Uterus (tissue), 3 donors: ENCODE measurements at regions not wholly inside any gene's neighbourhood (a gene's known extent, or its start where the extent isn't known, plus 50 kb on each side); places are given as distances from the start of the nearest gene placed in this dataset.
"Not testable (repeated sequence)": the region's sequence is repeated elsewhere in the genome, so short reads cannot be mapped to it uniquely, and the experiment has no call there.

ENCODE experiments used
- DNase-seq, 2 donors: peaks; one replicate each; pipeline ENCODE4 v3.0.0-alpha.2; 2019 to 2020
- H3K27ac ChIP-seq, 2 donors: fragments of 200-600 bp; sonication (generic); 1 replicate in 1 of 2; 2 replicates in 1 of 2; pipeline ENCODE4 v1.5.1; 2016 to 2018
- H3K27me3 ChIP-seq, 2 donors: fragments of 200-600 bp; sonication (generic); one replicate each; pipeline ENCODE4 v1.5.1; 2018 to 2019; ENCODE audit warnings: control low read depth in 1 of 2
- H3K36me3 ChIP-seq, 2 donors: fragments of 200-600 bp; sonication (generic); one replicate each; pipeline ENCODE4 v1.5.1; 2019; ENCODE audit warnings: control low read depth in 1 of 2
- H3K4me1 ChIP-seq, 2 donors: fragments of 200-600 bp; sonication (generic); one replicate each; pipeline ENCODE4 v1.5.1; 2018 to 2019; ENCODE audit warnings: control low read depth in 1 of 2
- H3K4me3 ChIP-seq, 2 donors: fragments of 200-600 bp; sonication (generic); 1 replicate in 1 of 2; 2 replicates in 1 of 2; pipeline ENCODE4 v1.5.1; 2018 to 2019; ENCODE audit warnings: mild to moderate bottlenecking in 1 of 2
- H3K9me3 ChIP-seq, 2 donors: fragments of 200-600 bp; sonication (generic); one replicate each; pipeline ENCODE4 v1.5.1; 2019; ENCODE audit warnings: control low read depth in 1 of 2
- CTCF ChIP-seq, 4 experiments: fragments of 200-600 bp in 2 of 4; fragments of 450-650 bp in 2 of 4; sonication (generic) in 2 of 4; IDR thresholded peaks; one replicate each; pipeline ENCODE4 v1.5.1; 2016 to 2019; ENCODE audit warnings: antibody characterized with exemption in 4 of 4, mild to moderate bottlenecking in 2 of 4, moderate library complexity in 1 of 4
- POLR2A ChIP-seq, 2 donors: fragments of 450-650 bp; IDR thresholded peaks; one replicate each; pipeline ENCODE4 v1.6.1; 2016; ENCODE audit warnings: antibody characterized with exemption in 2 of 2, mild to moderate bottlenecking in 1 of 2, moderate library complexity in 1 of 2
- intact Hi-C: fragments of 100-400 bp; cut with DNase I; formaldehyde crosslinking; loops from one replicate; pipeline ENCODE4 v1.15.1; 2023; ENCODE audit warnings: low total_unique reads
- donor health status: DM: yes; HTN: yes; CAD: no.

- H3K27me3 ChIP-seq, DNase-seq, intact Hi-C loops: not testable (repeated sequence)
Measured at GRCh38 chrX:40788698-40789097, 53.4 kb upstream of the MED14 start.

GRCh38 chrX:40792433-40792832 lies 57.1 kb upstream of the MED14 start:
- Histone ChIP-seq H3K27ac (no peak overlapping the region), H3K36me3 (no peaks in the 10 kb centered on the region), H3K4me3 (no peak overlapping the region), H3K4me1 (no peaks in the 10 kb centered on the region), H3K9me3 (no peaks in the 10 kb centered on the region), H3K27me3 (no peaks in the 10 kb centered on the region)
- no peak for DNase-seq
- intact Hi-C loops: loop anchor here (10.0 kb wide), 1 partner anchor 138 kb away; no protein-coding TSS in a partner anchor
- TF ChIP-seq CTCF (IDR thresholded peaks at IDR 0.05) (no peak), POLR2A (IDR thresholded peaks at IDR 0.05) (no peak)

More at GRCh38 chrX:40788698-40789097, 53.4 kb upstream of the MED14 start:
- H3K9me3 ChIP-seq, H3K4me3 ChIP-seq, H3K27ac ChIP-seq, H3K4me1 ChIP-seq, H3K36me3 ChIP-seq: not testable (repeated sequence)

- not testable (repeated sequence) for H3K4me1 ChIP-seq, H3K4me3 ChIP-seq, H3K36me3 ChIP-seq, H3K27me3 ChIP-seq, DNase-seq, H3K9me3 ChIP-seq, H3K27ac ChIP-seq
- intact Hi-C loops: loop anchor here (10.0 kb wide), 1 partner anchor 140 kb away; no protein-coding TSS in a partner anchor
Measured at GRCh38 chrX:40794829-40795130, 59.4 kb upstream of the MED14 start.

GRCh38 chrX:40799745-40800144 lies 64.4 kb upstream of the MED14 start:
- H3K4me1 ChIP-seq, H3K9me3 ChIP-seq, H3K36me3 ChIP-seq, H3K4me3 ChIP-seq, H3K27ac ChIP-seq, DNase-seq, H3K27me3 ChIP-seq: not testable (repeated sequence)
- intact Hi-C loops: loop anchor here (10.0 kb wide), 1 partner anchor 145 kb away; no protein-coding TSS in a partner anchor

GRCh38 chrX:40805404-40805803 lies 70.1 kb upstream of the MED14 start:
- H3K27ac ChIP-seq: no peak overlapping the region
- no peak for DNase-seq
- H3K36me3 ChIP-seq: no peaks in the 10 kb centered on the region
- intact Hi-C loops: no loop called here
- H3K4me3 ChIP-seq: no peak overlapping the region
- H3K27me3 ChIP-seq: no peaks in the 10 kb centered on the region
- H3K4me1 ChIP-seq: no peaks in the 10 kb centered on the region
- H3K9me3 ChIP-seq: no peaks in the 10 kb centered on the region
- TF ChIP-seq POLR2A (IDR thresholded peaks at IDR 0.05): no peak
- TF ChIP-seq CTCF (IDR thresholded peaks at IDR 0.05): no peak

GRCh38 chrX:40806513-40807220 lies 71.3 kb upstream of the MED14 start:
- H3K4me1 ChIP-seq: no peaks in the 10 kb centered on the region
- no peak overlapping the region for H3K4me3 ChIP-seq
- H3K27ac ChIP-seq: no peak overlapping the region
- no peaks in the 10 kb centered on the region for H3K36me3 ChIP-seq
- H3K9me3 ChIP-seq: no peaks in the 10 kb centered on the region
- intact Hi-C loops: no loop called here
- TF ChIP-seq CTCF (IDR thresholded peaks at IDR 0.05): no peak
- no peak for TF ChIP-seq POLR2A (IDR thresholded peaks at IDR 0.05)
- H3K27me3 ChIP-seq: peaks cover 0 to 3% of the 10 kb centered on the region in 2 donors
- no peak for DNase-seq

- H3K27me3 ChIP-seq: peaks cover 0 to 7% of the 10 kb centered on the region in 2 donors
- no peak for TF ChIP-seq CTCF (IDR thresholded peaks at IDR 0.05)
- no peak for TF ChIP-seq POLR2A (IDR thresholded peaks at IDR 0.05)
- intact Hi-C loops: no loop called here
- no peaks in the 10 kb centered on the region for H3K36me3 ChIP-seq
- H3K4me1 ChIP-seq: no peaks in the 10 kb centered on the region
- no peak for DNase-seq
- no peak overlapping the region for H3K27ac ChIP-seq
- no peak overlapping the region for H3K4me3 ChIP-seq
- H3K9me3 ChIP-seq: no peaks in the 10 kb centered on the region
Measured at GRCh38 chrX:40807384-40807783, 72.0 kb upstream of the MED14 start.
